H1 (cell line): ENCODE measurements at regions not wholly inside any gene's neighbourhood (a gene's known extent, or its start where the extent isn't known, plus 50 kb on each side); places are given as distances from the start of the nearest gene placed in this dataset.
"Not testable (repeated sequence)": the region's sequence is repeated elsewhere in the genome, so short reads cannot be mapped to it uniquely, and the experiment has no call there.

ENCODE experiments used
- CTCF ChIA-PET: fragments of 300-600 bp; sonication (Branson Sonifier 250); formaldehyde crosslinking; loops from one replicate; lab custom pipeline; 2021; ENCODE audit not compliant: partially characterized antibody; lab: Charles Lee
- POLR2A ChIA-PET: fragments of 300-600 bp; sonication (Branson Sonifier 250); formaldehyde crosslinking; loops from one replicate; lab custom pipeline; 2021; ENCODE audit warnings: inconsistent platforms; ENCODE audit not compliant: partially characterized antibody; lab: Charles Lee
- DNase-seq, 2 experiments: peaks; one replicate each; pipeline versions ENCODE4 v3.0.0 to v3.0.0-alpha.2; 2010 to 2022; ENCODE audit warnings: low spot score in 2 of 2, low read depth in 1 of 2, mixed read lengths in 1 of 2
- FAIRE-seq: peaks from 2 replicates; lab custom pipeline; 2011; peaks lifted over from hg19 to GRCh38; lab: Jason Lieb, UNC
- H2AFZ ChIP-seq: 2 replicates; pipeline ENCODE4 v1.8.1; 2012; ENCODE audit warnings: low read length, inconsistent platforms
- H2AK5ac ChIP-seq: 2 replicates; pipeline ENCODE4 v1.6.1; 2013; ENCODE audit warnings: low read depth, low read length
- H2BK120ac ChIP-seq: replicated peaks from 2 replicates; pipeline ENCODE3; 2013; ENCODE audit warnings: low read depth, low read length, inconsistent platforms
- H2BK12ac ChIP-seq: 2 replicates; pipeline ENCODE4 v1.6.1; 2013; ENCODE audit warnings: low read depth, low read length
- H2BK15ac ChIP-seq: 2 replicates; pipeline ENCODE4 v1.6.1; 2013; ENCODE audit warnings: low read length
- H2BK20ac ChIP-seq: 2 replicates; pipeline ENCODE4 v1.6.1; 2013; ENCODE audit warnings: low read length
- H2BK5ac ChIP-seq: 2 replicates; pipeline ENCODE4 v1.6.1; 2013; ENCODE audit warnings: low read depth, low read length
- H3K14ac ChIP-seq: 2 replicates; pipeline ENCODE4 v1.6.1; 2013; ENCODE audit warnings: inconsistent platforms; ENCODE audit not compliant: insufficient read length
- H3K18ac ChIP-seq: 2 replicates; pipeline ENCODE4 v1.6.1; 2013; ENCODE audit warnings: low read length; ENCODE audit errors: extremely low read depth
- H3K23ac ChIP-seq: 2 replicates; pipeline ENCODE4 v1.6.1; 2013; ENCODE audit warnings: inconsistent platforms; ENCODE audit not compliant: insufficient read length
- H3K23me2 ChIP-seq: 2 replicates; pipeline ENCODE4 v1.6.1; 2013; ENCODE audit warnings: low read depth, low read length
- H3K27ac ChIP-seq: 2 replicates; pipeline ENCODE4 v1.6.1; 2011; ENCODE audit warnings: low read depth, low read length, inconsistent platforms
- H3K27me3 ChIP-seq, 4 experiments: replicated peaks in 1 of 4; 1 replicate in 1 of 4; 2 replicates in 3 of 4; pipeline versions ENCODE4 v1.6.1 to v1.8.1; 2011 to 2013; ENCODE audit warnings: low read length in 3 of 4, mild to moderate bottlenecking in 3 of 4, inconsistent platforms in 2 of 4, mixed read lengths in 2 of 4, moderate library complexity in 1 of 4; ENCODE audit not compliant: control insufficient read depth in 3 of 4, insufficient read depth in 3 of 4; ENCODE audit errors: extremely low read depth in 1 of 4
- H3K36me3 ChIP-seq, 4 experiments: 2 replicates each; pipeline versions ENCODE4 v1.6.1 to v1.8.1; 2011 to 2013; ENCODE audit warnings: mild to moderate bottlenecking in 4 of 4, low read length in 3 of 4, moderate library complexity in 2 of 4, control low read depth in 1 of 4, inconsistent platforms in 1 of 4; ENCODE audit not compliant: insufficient read depth in 4 of 4, control insufficient read depth in 2 of 4
- H3K4ac ChIP-seq: replicated peaks from 2 replicates; pipeline ENCODE3; 2013; ENCODE audit warnings: low read length, low read depth, mixed read lengths, inconsistent platforms; ENCODE audit not compliant: insufficient read length
- H3K4me1 ChIP-seq, 4 experiments: replicated peaks in 1 of 4; 1 replicate in 1 of 4; 2 replicates in 3 of 4; pipeline versions ENCODE4 v1.6.1 to v1.8.1; 2011 to 2013; ENCODE audit warnings: low read length in 3 of 4, inconsistent platforms in 2 of 4, mixed read lengths in 1 of 4; ENCODE audit not compliant: insufficient read depth in 4 of 4, control insufficient read depth in 3 of 4
- H3K4me2 ChIP-seq, 2 experiments: 2 replicates each; pipeline versions ENCODE4 v1.6.1 to v1.8.1; 2011 to 2013; ENCODE audit warnings: low read depth in 2 of 2, low read length in 2 of 2, control low read depth in 1 of 2, inconsistent platforms in 1 of 2, mild to moderate bottlenecking in 1 of 2; ENCODE audit not compliant: insufficient read depth in 1 of 2
- H3K4me3 ChIP-seq, 4 experiments: fragments of 200-600, 300-600 bp in 1 of 4; sonication (generic), shearing (Covaris generic), sonication (Bioruptor Twin) in 1 of 4; 2 replicates each; pipeline versions ENCODE4 v1.5.1 to v1.8.1; 2011 to 2016; ENCODE audit warnings: low read length in 4 of 4, low read depth in 3 of 4, control low read depth in 2 of 4, inconsistent platforms in 2 of 4, mild to moderate bottlenecking in 2 of 4, mixed read lengths in 1 of 4, moderate library complexity in 1 of 4; ENCODE audit not compliant: insufficient read depth in 2 of 4; ENCODE audit errors: extremely low read depth in 1 of 4
- H3K56ac ChIP-seq: replicated peaks from 2 replicates; pipeline ENCODE3; 2013; ENCODE audit warnings: low read depth, mild to moderate bottlenecking, mixed read lengths, low read length, inconsistent platforms; ENCODE audit not compliant: insufficient read length
- H3K79me1 ChIP-seq: 2 replicates; pipeline ENCODE4 v1.6.1; 2013; ENCODE audit warnings: low read depth, low read length, control low read depth
- H3K79me2 ChIP-seq, 2 experiments: 2 replicates each; pipeline versions ENCODE4 v1.6.1 to v1.8.1; 2012 to 2013; ENCODE audit warnings: low read length in 2 of 2, mild to moderate bottlenecking in 2 of 2, inconsistent platforms in 1 of 2; ENCODE audit not compliant: insufficient read depth in 2 of 2, control insufficient read depth in 1 of 2
- H3K9ac ChIP-seq, 4 experiments: replicated peaks in 1 of 4; 1 replicate in 1 of 4; 2 replicates in 3 of 4; pipeline versions ENCODE4 v1.6.1 to v1.8.1; 2011 to 2013; ENCODE audit warnings: low read depth in 3 of 4, low read length in 3 of 4, control low read depth in 2 of 4, mild to moderate bottlenecking in 2 of 4, moderate library complexity in 2 of 4, inconsistent platforms in 1 of 4; ENCODE audit errors: extremely low read depth in 1 of 4
- H3K9me3 ChIP-seq, 2 experiments: 2 replicates each; pipeline versions ENCODE4 v1.6.1 to v1.8.1; 2012 to 2013; ENCODE audit warnings: mild to moderate bottlenecking in 2 of 2, moderate library complexity in 2 of 2, control low read depth in 1 of 2, inconsistent platforms in 1 of 2, low read depth in 1 of 2, low read length in 1 of 2, mixed read lengths in 1 of 2; ENCODE audit not compliant: insufficient read depth in 2 of 2
- H4K20me1 ChIP-seq, 2 experiments: replicated peaks in 1 of 2; 2 replicates each; pipeline versions ENCODE3 to v1.8.1; 2011 to 2013; ENCODE audit warnings: inconsistent platforms in 2 of 2, low read length in 2 of 2, mild to moderate bottlenecking in 1 of 2; ENCODE audit not compliant: insufficient read depth in 2 of 2, control insufficient read depth in 1 of 2
- H4K5ac ChIP-seq: 2 replicates; pipeline ENCODE4 v1.6.1; 2013; ENCODE audit warnings: low read length, low read depth, mixed read lengths, inconsistent platforms; ENCODE audit not compliant: insufficient read length
- H4K8ac ChIP-seq: 2 replicates; pipeline ENCODE4 v1.8.0; 2013; ENCODE audit warnings: mild to moderate bottlenecking, moderate library complexity, low read length, inconsistent platforms; ENCODE audit not compliant: insufficient read depth; ENCODE audit errors: extremely low read depth
- H4K91ac ChIP-seq: replicated peaks from 2 replicates; pipeline ENCODE3; 2013; ENCODE audit warnings: low read length, mixed read lengths, inconsistent platforms; ENCODE audit not compliant: insufficient read length
- WGBS, 2 experiments: shearing (Covaris generic) in 1 of 2; methylation state at CpG; one replicate each; pipeline versions ENCODE4 v1.1.6 to v1.1.7; 2013 to 2015; ENCODE audit warnings: low lambda C conversion rate in 2 of 2, mixed read lengths in 2 of 2, inconsistent platforms in 1 of 2, low coverage in 1 of 2, missing lambda C conversion rate in 1 of 2; ENCODE audit not compliant: insufficient replicate concordance in 2 of 2, insufficient coverage in 1 of 2, insufficient read length in 1 of 2; ENCODE audit errors: extremely low coverage in 1 of 2, missing lambda C conversion rate in 1 of 2; 5-methylcytosine and 5-hydroxymethylcytosine counted together

GRCh38 chr7:63765541-63765940, 233.1 kb upstream of the ZNF722 start:
- H3K27me3 ChIP-seq, H3K4me3 ChIP-seq, H3K4me2 ChIP-seq, H2BK12ac ChIP-seq, H4K8ac ChIP-seq, H2BK15ac ChIP-seq, H3K4ac ChIP-seq, H4K91ac ChIP-seq, H3K9ac ChIP-seq, H2AK5ac ChIP-seq, H2BK5ac ChIP-seq, H2AFZ ChIP-seq, H3K79me2 ChIP-seq, H3K56ac ChIP-seq, CTCF ChIA-PET, H3K23me2 ChIP-seq, H3K14ac ChIP-seq, H3K18ac ChIP-seq, H3K27ac ChIP-seq, H3K23ac ChIP-seq, POLR2A ChIA-PET, H4K5ac ChIP-seq, H3K36me3 ChIP-seq, DNase-seq, H2BK20ac ChIP-seq, H4K20me1 ChIP-seq, H3K79me1 ChIP-seq, FAIRE-seq, H2BK120ac ChIP-seq, H3K4me1 ChIP-seq: not testable (repeated sequence)
- H3K9me3 ChIP-seq, result peaks cover 0 to 31% of the 10 kb centered on the region in 2 experiments; a peak in 2 of 4 replicates
- 94% methylated on average over 13 of the region's 13 CpGs; no CpG with 5 or more reads in 1 of the 2 experiments for WGBS, 2 experiments

- POLR2A ChIA-PET, H2BK15ac ChIP-seq, H3K79me1 ChIP-seq, H3K27me3 ChIP-seq, H4K20me1 ChIP-seq, H3K4ac ChIP-seq, CTCF ChIA-PET, DNase-seq, H4K91ac ChIP-seq, H2AFZ ChIP-seq, FAIRE-seq, H3K4me2 ChIP-seq, H2BK5ac ChIP-seq, H3K36me3 ChIP-seq, H3K4me3 ChIP-seq, H2AK5ac ChIP-seq, H3K18ac ChIP-seq, H3K9ac ChIP-seq, H3K14ac ChIP-seq, H4K5ac ChIP-seq, H2BK120ac ChIP-seq, H3K23me2 ChIP-seq, H2BK20ac ChIP-seq, H2BK12ac ChIP-seq, H3K27ac ChIP-seq, H3K56ac ChIP-seq, H3K23ac ChIP-seq, H3K79me2 ChIP-seq, H3K4me1 ChIP-seq, H4K8ac ChIP-seq: not testable (repeated sequence)
- WGBS, 2 experiments, result 100% methylated on average over 3 of the region's 23 CpGs; no CpG with 5 or more reads in 1 of the 2 experiments
- peaks cover 0 to 31% of the 10 kb centered on the region in 2 experiments; a peak in 2 of 4 replicates for H3K9me3 ChIP-seq
Observed at GRCh38 chr7:63766197-63766596, 232.5 kb upstream of the ZNF722 start.
